Spleen (tissue), 11 donors: ENCODE measurements at regions not wholly inside any gene's neighbourhood (a gene's known extent, or its start where the extent isn't known, plus 50 kb on each side); places are given as distances from the start of the nearest gene placed in this dataset.

ENCODE experiments used
- DNase-seq: peaks from one replicate; pipeline ENCODE4 v3.0.0-alpha.2; 2020
- H3K27ac ChIP-seq, 8 donors: fragments of 200-600 bp; sonication (generic) in 7 of 8; 1 replicate in 4 of 8; 2 replicates in 4 of 8; pipeline versions ENCODE4 v1.5.0 to v1.8.0; 2016 to 2021; ENCODE audit warnings: inconsistent platforms in 4 of 8, mild to moderate bottlenecking in 4 of 8, moderate library complexity in 1 of 8
- H3K27me3 ChIP-seq, 7 donors: fragments of 200-600 bp; sonication (generic) in 6 of 7; replicated peaks in 1 of 7; 1 replicate in 4 of 7; 2 replicates in 3 of 7; pipeline versions ENCODE4 v1.5.0 to v1.8.0; 2016 to 2021; ENCODE audit warnings: inconsistent platforms in 3 of 7, mild to moderate bottlenecking in 1 of 7
- H3K36me3 ChIP-seq, 6 donors: fragments of 200-600 bp; sonication (generic) in 5 of 6; 1 replicate in 4 of 6; 2 replicates in 2 of 6; pipeline versions ENCODE4 v1.5.0 to v1.8.0; 2016 to 2021; ENCODE audit warnings: inconsistent platforms in 2 of 6
- H3K4me1 ChIP-seq, 6 donors: fragments of 200-600 bp; sonication (generic) in 5 of 6; 1 replicate in 3 of 6; 2 replicates in 3 of 6; pipeline versions ENCODE4 v1.5.0 to v1.8.0; 2016 to 2021; ENCODE audit warnings: inconsistent platforms in 3 of 6
- H3K4me3 ChIP-seq, 8 donors: fragments of 200-600 bp; sonication (generic) in 7 of 8; 1 replicate in 4 of 8; 2 replicates in 4 of 8; pipeline versions ENCODE4 v1.5.0 to v1.8.0; 2016 to 2021; ENCODE audit warnings: inconsistent platforms in 4 of 8, mild to moderate bottlenecking in 4 of 8, moderate library complexity in 2 of 8
- H3K9me3 ChIP-seq, 8 donors: fragments of 200-600 bp; sonication (generic) in 7 of 8; 1 replicate in 4 of 8; 2 replicates in 4 of 8; pipeline versions ENCODE4 v1.5.0 to v1.8.0; 2016 to 2021; ENCODE audit warnings: inconsistent platforms in 4 of 8
- CTCF ChIP-seq, 11 experiments: fragments of 200-600 bp in 7 of 11; fragments of 450-650 bp in 4 of 11; sonication (generic) in 4 of 11; IDR thresholded peaks in 8 of 11; conservative IDR thresholded peaks in 3 of 11; 1 replicate in 7 of 11; 2 replicates in 4 of 11; pipeline versions ENCODE4 v1.4.0 to v1.8.0; 2016 to 2021; ENCODE audit warnings: antibody characterized with exemption in 11 of 11, inconsistent platforms in 4 of 11, mild to moderate bottlenecking in 1 of 11
- POLR2A ChIP-seq, 3 donors: fragments of 450-650 bp; IDR thresholded peaks; one replicate each; pipeline ENCODE4 v1.5.1; 2017; ENCODE audit warnings: antibody characterized with exemption in 3 of 3, mild to moderate bottlenecking in 1 of 3
- POLR2AphosphoS5 ChIP-seq, 3 donors: sonication (generic); formaldehyde crosslinking; IDR thresholded peaks; one replicate each; pipeline ENCODE4 v1.5.1; 2017; ENCODE audit warnings: antibody characterized with exemption in 3 of 3
- WGBS, 5 donors: extraction: QIAGEN DNeasy Blood & Tissue Kit in 3 of 5; methylation state at CpG; one replicate each; pipeline versions ENCODE4 v1.1.5 to v1.1.7; 2013 to 2018; 5-methylcytosine and 5-hydroxymethylcytosine counted together
- intact Hi-C: fragments of 100-400 bp; cut with DNase I; formaldehyde crosslinking; loops from one replicate; pipeline ENCODE4 v1.15.0; 2023; ENCODE audit warnings: low total_unique reads
- donor health status: healthy with polysubstance abuse.
- donor health status: DM: no; HTN: no; CAD: no; lungs with moderate emphysema.
- donor health status: DM: no; HTN: no; CAD: no.
- donor health status: Bipolar disorder and iron deficiency.
- donor health status: healthy.
- donor health status: DM: no; HTN: no; CAD: no.
- donor health status: DM: yes; HTN: yes; CAD: no.

GRCh38 chr1:23639460-23640095 lies 52.0 kb upstream of the RPL11 start:
- H3K27ac ChIP-seq, result no peak overlapping the region
- TF ChIP-seq POLR2AphosphoS5 (IDR thresholded peaks at IDR 0.05), result no peak
- no peak for TF ChIP-seq POLR2A (IDR thresholded peaks at IDR 0.05)
- no peak overlapping the region for H3K4me3 ChIP-seq
- 40 to 50% (median 45%) methylated on average over 7 of the region's 7 CpGs for WGBS, 5 donors
- peaks cover 0 to 13% (median 0%) of the 10 kb centered on the region in 7 donors for H3K27me3 ChIP-seq
- no peaks in the 10 kb centered on the region for H3K36me3 ChIP-seq
- H3K9me3 ChIP-seq, result no peaks in the 10 kb centered on the region
- DNase-seq, result no peak
- intact Hi-C loops, result no loop called here
- H3K4me1 ChIP-seq, result peaks cover 5 to 27% (median 13%) of the 10 kb centered on the region in 6 donors

- intact Hi-C loops, result no loop called here
- Histone ChIP-seq H3K9me3 (no peaks in the 10 kb centered on the region), H3K4me3 (no peak overlapping the region)
These were observed 52.8 kb upstream of the RPL11 start for GRCh38 chr1:23638786-23639241.

GRCh38 chr1:23638188-23638619 lies 53.4 kb upstream of the RPL11 start:
- WGBS, 5 donors, result 63 to 79% (median 70%) methylated on average over 4 of the region's 4 CpGs
- no peak overlapping the region for H3K4me3 ChIP-seq
- H3K9me3 ChIP-seq, result no peaks in the 10 kb centered on the region
- no peak overlapping the region for H3K27ac ChIP-seq
- intact Hi-C loops, result no loop called here
- TF ChIP-seq CTCF (IDR thresholded peaks at IDR 0.05 in 8 of 11, conservative IDR thresholded peaks at IDR 0.05 in 3 of 11) (no peak), POLR2AphosphoS5 (IDR thresholded peaks at IDR 0.05) (no peak), POLR2A (IDR thresholded peaks at IDR 0.05) (no peak)
- no peak for DNase-seq
- H3K27me3 ChIP-seq, result peaks cover 0 to 13% (median 0%) of the 10 kb centered on the region in 7 donors
- H3K4me1 ChIP-seq, result peaks cover 11 to 36% (median 19%) of the 10 kb centered on the region in 6 donors
- H3K36me3 ChIP-seq, result no peaks in the 10 kb centered on the region

More at GRCh38 chr1:23638786-23639241, 52.8 kb upstream of the RPL11 start:
- TF ChIP-seq CTCF (IDR thresholded peaks at IDR 0.05 in 8 of 11, conservative IDR thresholded peaks at IDR 0.05 in 3 of 11), result no peak
- TF ChIP-seq POLR2AphosphoS5 (IDR thresholded peaks at IDR 0.05), result no peak
- Histone ChIP-seq H3K27ac (no peak overlapping the region), H3K27me3 (peaks cover 0 to 13% (median 0%) of the 10 kb centered on the region in 7 donors), H3K36me3 (no peaks in the 10 kb centered on the region), H3K4me1 (peaks cover 11 to 35% (median 19%) of the 10 kb centered on the region in 6 donors)
- no peak for DNase-seq
- WGBS, 5 donors, result 53 to 74% (median 67%) methylated on average over 5 of the region's 5 CpGs

GRCh38 chr1:23636009-23636408 lies 55.6 kb upstream of the RPL11 start:
- no peak for TF ChIP-seq POLR2A (IDR thresholded peaks at IDR 0.05)
- no peak for TF ChIP-seq CTCF (IDR thresholded peaks at IDR 0.05 in 8 of 11, conservative IDR thresholded peaks at IDR 0.05 in 3 of 11)
- no peak for TF ChIP-seq POLR2AphosphoS5 (IDR thresholded peaks at IDR 0.05)
- H3K27ac ChIP-seq, result no peak overlapping the region
- no peak for DNase-seq
- WGBS, 5 donors, result 93 to 99% (median 97%) methylated on average over 7 of the region's 7 CpGs
- intact Hi-C loops, result no loop called here
- H3K4me1 ChIP-seq, result peaks cover 11 to 45% (median 19%) of the 10 kb centered on the region in 6 donors
- peaks cover 0 to 13% (median 0%) of the 10 kb centered on the region in 7 donors for H3K27me3 ChIP-seq
- H3K4me3 ChIP-seq, result no peak overlapping the region
- no peaks in the 10 kb centered on the region for H3K36me3 ChIP-seq
- no peaks in the 10 kb centered on the region for H3K9me3 ChIP-seq
